ENCODE measurements at regions not wholly inside any gene's neighbourhood (a gene's known extent, or its start where the extent isn't known, plus 50 kb on each side); places are given as distances from the start of the nearest gene placed in this dataset.
A peak's percentile ranks its signal among the peaks of the same experiment; 100 is the strongest.
"Not testable (repeated sequence)": the region's sequence is repeated elsewhere in the genome, so short reads cannot be mapped to it uniquely, and the experiment has no call there.

GRCh38 chr1:170448661-170449158 is 83.3 kb upstream of the GORAB start:
- TF ChIP-seq, protein P1, sequence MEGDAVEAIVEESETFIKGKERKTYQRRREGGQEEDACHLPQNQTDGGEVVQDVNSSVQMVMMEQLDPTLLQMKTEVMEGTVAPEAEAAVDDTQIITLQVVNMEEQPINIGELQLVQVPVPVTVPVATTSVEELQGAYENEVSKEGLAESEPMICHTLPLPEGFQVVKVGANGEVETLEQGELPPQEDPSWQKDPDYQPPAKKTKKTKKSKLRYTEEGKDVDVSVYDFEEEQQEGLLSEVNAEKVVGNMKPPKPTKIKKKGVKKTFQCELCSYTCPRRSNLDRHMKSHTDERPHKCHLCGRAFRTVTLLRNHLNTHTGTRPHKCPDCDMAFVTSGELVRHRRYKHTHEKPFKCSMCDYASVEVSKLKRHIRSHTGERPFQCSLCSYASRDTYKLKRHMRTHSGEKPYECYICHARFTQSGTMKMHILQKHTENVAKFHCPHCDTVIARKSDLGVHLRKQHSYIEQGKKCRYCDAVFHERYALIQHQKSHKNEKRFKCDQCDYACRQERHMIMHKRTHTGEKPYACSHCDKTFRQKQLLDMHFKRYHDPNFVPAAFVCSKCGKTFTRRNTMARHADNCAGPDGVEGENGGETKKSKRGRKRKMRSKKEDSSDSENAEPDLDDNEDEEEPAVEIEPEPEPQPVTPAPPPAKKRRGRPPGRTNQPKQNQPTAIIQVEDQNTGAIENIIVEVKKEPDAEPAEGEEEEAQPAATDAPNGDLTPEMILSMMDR (conservative IDR thresholded peaks at IDR 0.05): no peak
- no peak for TF ChIP-seq ZFX (IDR thresholded peaks at IDR 0.05)

DNA sequence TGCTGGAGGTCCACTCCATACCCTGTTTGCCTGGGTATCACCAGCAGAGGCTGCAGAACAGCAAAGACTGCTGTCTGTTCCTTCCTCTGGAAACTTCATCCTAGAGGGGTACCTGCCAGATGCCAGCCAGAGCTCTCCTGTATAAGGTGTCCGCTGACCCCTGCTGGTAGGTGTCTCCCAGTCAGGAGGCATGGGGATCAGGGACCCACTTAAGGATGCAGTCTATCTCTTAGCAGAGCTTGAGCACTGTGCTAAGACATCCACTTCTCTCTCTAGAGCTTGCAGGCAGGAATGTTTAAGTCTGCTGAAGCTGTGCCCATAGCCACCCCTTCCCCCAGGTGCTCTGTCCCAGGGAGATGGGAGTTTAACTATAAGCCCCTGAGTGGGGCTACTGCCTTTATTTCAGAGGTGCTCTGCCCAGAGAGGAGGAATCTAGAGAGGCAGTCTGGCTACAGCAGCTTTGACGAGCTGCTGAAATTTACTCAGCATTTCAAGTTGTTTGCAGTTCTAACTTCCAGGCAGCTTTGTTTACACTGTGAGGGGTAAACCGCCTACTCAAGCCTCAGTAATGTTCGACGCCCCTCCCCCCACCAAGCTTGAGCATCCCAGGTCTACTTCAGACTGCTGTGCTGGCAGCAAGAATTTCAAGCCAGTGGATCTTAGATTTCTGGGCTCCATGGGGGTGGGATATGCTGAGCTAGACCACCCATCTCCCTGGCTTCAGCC is 74.5 kb upstream of the GORAB start:
- TF ChIP-seq, protein P1 (conservative IDR thresholded peaks at IDR 0.05): peak; percentile 11
- H3K27ac ChIP-seq: not testable (repeated sequence)

More at GRCh38 chr1:170448661-170449158, 83.3 kb upstream of the GORAB start:
- no peak overlapping the region for H3K27ac ChIP-seq

- H3K27ac ChIP-seq: no peak overlapping the region
- no peak for TF ChIP-seq ZFX (IDR thresholded peaks at IDR 0.05)
- TF ChIP-seq, protein P1 (conservative IDR thresholded peaks at IDR 0.05): no peak
Measured at GRCh38 chr1:170460001-170460400, 72.0 kb upstream of the GORAB start.

DNA sequence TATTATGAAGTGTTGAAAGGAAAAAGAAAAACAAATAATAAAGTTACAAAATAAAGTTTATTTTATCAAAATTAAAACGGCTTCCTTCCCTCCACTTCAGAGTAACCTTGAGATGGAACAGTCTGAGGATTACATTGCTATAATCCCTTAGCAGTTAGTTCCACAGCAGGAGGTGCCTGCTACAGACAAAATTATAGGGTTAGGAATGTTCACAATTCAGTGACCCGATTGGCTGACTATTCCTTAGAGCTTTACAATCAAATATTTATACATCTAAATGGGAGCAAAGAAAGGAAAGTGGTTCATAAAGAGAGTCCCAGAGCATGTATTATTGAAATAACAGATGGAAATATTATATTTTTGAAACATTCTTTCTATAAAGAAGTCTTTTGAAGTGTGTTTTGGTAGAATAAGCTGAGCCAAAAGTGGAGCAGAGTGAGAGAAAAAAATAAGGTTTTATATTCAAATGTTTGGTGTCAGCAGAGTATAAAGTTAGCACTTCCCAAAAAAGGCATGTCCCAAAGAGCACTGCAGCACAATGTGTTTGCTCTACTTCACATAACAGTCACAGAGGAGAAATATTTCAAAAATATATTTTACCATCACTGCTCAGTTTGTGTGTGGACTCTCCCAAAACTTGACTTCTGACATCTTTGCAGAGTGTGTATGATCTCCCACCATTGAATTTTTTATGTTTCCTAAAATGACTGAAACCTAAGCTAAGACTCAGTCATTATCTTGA is 71.4 kb upstream of the GORAB start:
- no peak for TF ChIP-seq ZFX (IDR thresholded peaks at IDR 0.05)
- TF ChIP-seq, protein P1 (conservative IDR thresholded peaks at IDR 0.05): no peak
- no peak overlapping the region for H3K27ac ChIP-seq

GRCh38 chr1:170461291-170461747 is 70.6 kb upstream of the GORAB start:
- H3K27ac ChIP-seq: no peak overlapping the region
- TF ChIP-seq, protein P1 (conservative IDR thresholded peaks at IDR 0.05): no peak
- TF ChIP-seq ZFX (IDR thresholded peaks at IDR 0.05): no peak

GRCh38 chr1:170461762-170462384 is 70.1 kb upstream of the GORAB start:
- H3K27ac ChIP-seq: no peak overlapping the region

More at GRCh38 chr1:170461762-170462384, 70.1 kb upstream of the GORAB start:
- TF ChIP-seq ZFX (IDR thresholded peaks at IDR 0.05): no peak
- TF ChIP-seq, protein P1 (conservative IDR thresholded peaks at IDR 0.05): no peak
